K562 (cell line): ENCODE measurements at regions not wholly inside any gene's neighbourhood (a gene's known extent, or its start where the extent isn't known, plus 50 kb on each side); places are given as distances from the start of the nearest gene placed in this dataset.

Source experiments
- ATAC-seq: fragments of 200-7000 bp; cut with Tn5 transposase; 3 replicates; pipeline ENCODE4 v1.9.1; 2020; ENCODE audit warnings: moderate library complexity
- BruUV-seq: library from RNA; stranded (reverse); fragments of 400-500 nt; replicated peaks from 2 replicates; lab custom pipeline; 2021; lab: Mats Ljungman, UMichigan
- CTCF ChIA-PET: fragments of 300-600 bp; formaldehyde crosslinking; extraction: SDS; loops from one replicate; lab custom pipeline; 2021; ENCODE audit warnings: low intra/inter-chr PET ratio; lab: Yijun Ruan, JAX
- POLR2A ChIA-PET: fragments of 300-600, 350-650 bp; sonication (Branson Sonifier 250); formaldehyde crosslinking; extraction: SDS; loops from one replicate; lab custom pipeline; 2021; ENCODE audit warnings: antibody characterized with exemption, inconsistent platforms; lab: Yijun Ruan, JAX
- DNase-seq, 4 experiments: peaks; one replicate each; pipeline versions ENCODE4 v3.0.0 to v3.0.0-alpha.2; 2011 to 2018; ENCODE audit warnings: low spot score in 3 of 4, mixed read lengths in 3 of 4; ENCODE audit errors: extremely low read depth in 1 of 4
- FAIRE-seq: peaks from 2 replicates; lab custom pipeline; 2011; peaks lifted over from hg19 to GRCh38; lab: Jason Lieb, UNC
- H2AFZ ChIP-seq: 2 replicates; pipeline ENCODE4 v1.6.0; 2011; ENCODE audit warnings: low read depth, low read length, control low read depth, inconsistent platforms
- H3K27ac ChIP-seq: fragments of 200-600 bp; 3 replicates; pipeline ENCODE4 v1.8.0; 2011; ENCODE audit warnings: low read depth, mild to moderate bottlenecking, control low read depth, inconsistent platforms, low read length, moderate library complexity, mixed read lengths; ENCODE audit errors: extremely low read depth
- H3K27me3 ChIP-seq, 2 experiments: fragments of 300-600 bp in 1 of 2; 2 replicates in 1 of 2; 3 replicates in 1 of 2; pipeline versions ENCODE4 v1.6.0 to v1.8.0; 2011; ENCODE audit warnings: inconsistent platforms in 2 of 2, low read length in 2 of 2, mild to moderate bottlenecking in 1 of 2, mixed read lengths in 1 of 2, moderate library complexity in 1 of 2; ENCODE audit not compliant: control insufficient read depth in 2 of 2, insufficient read depth in 2 of 2
- H3K36me3 ChIP-seq: fragments of 300-600 bp; 3 replicates; pipeline ENCODE4 v1.8.0; 2011; ENCODE audit warnings: mild to moderate bottlenecking, low read length, inconsistent platforms; ENCODE audit not compliant: control insufficient read depth, insufficient read depth
- H3K4me1 ChIP-seq, 2 experiments: fragments of 200-600 bp in 1 of 2; replicated peaks in 1 of 2; 2 replicates in 1 of 2; 3 replicates in 1 of 2; pipeline versions ENCODE4 v1.5.1 to v1.8.0; 2011; ENCODE audit warnings: inconsistent platforms in 2 of 2, low read length in 2 of 2, mild to moderate bottlenecking in 1 of 2, mixed read lengths in 1 of 2, moderate library complexity in 1 of 2; ENCODE audit not compliant: control insufficient read depth in 2 of 2, insufficient read depth in 2 of 2
- H3K4me2 ChIP-seq: 2 replicates; pipeline ENCODE4 v1.6.1; 2011; ENCODE audit warnings: low read length, control low read depth, inconsistent platforms, mixed read lengths; ENCODE audit not compliant: insufficient read depth
- H3K4me3 ChIP-seq: fragments of 200-600 bp; sonication (generic), shearing (Covaris generic); 2 replicates; pipeline ENCODE4 v1.5.1; 2016; ENCODE audit warnings: control low read depth, inconsistent platforms
- H3K79me2 ChIP-seq: fragments of 200-600 bp; 3 replicates; pipeline ENCODE4 v1.8.0; 2011; ENCODE audit warnings: low read length, inconsistent platforms; ENCODE audit not compliant: control insufficient read depth, insufficient read depth
- H3K9ac ChIP-seq, 2 experiments: 2 replicates each; pipeline versions ENCODE4 v1.6.0 to v1.6.1; 2011; ENCODE audit warnings: low read depth in 2 of 2, low read length in 2 of 2, control low read depth in 1 of 2, inconsistent platforms in 1 of 2, mild to moderate bottlenecking in 1 of 2, mixed read lengths in 1 of 2; ENCODE audit not compliant: insufficient read depth in 1 of 2
- H3K9me1 ChIP-seq: one replicate; pipeline ENCODE4 v1.6.0; 2011; ENCODE audit warnings: inconsistent platforms, mild to moderate bottlenecking, low read length, moderate library complexity; ENCODE audit not compliant: control insufficient read depth, insufficient read depth
- H3K9me3 ChIP-seq: replicated peaks from 2 replicates; pipeline ENCODE4 v1.5.1; 2011; ENCODE audit warnings: low read depth, low read length, inconsistent platforms; ENCODE audit not compliant: control insufficient read depth, insufficient read depth
- H4K20me1 ChIP-seq: replicated peaks from 2 replicates; pipeline ENCODE4 v1.6.1; 2011; ENCODE audit warnings: low read length, inconsistent platforms, mixed read lengths; ENCODE audit not compliant: control insufficient read depth, insufficient read depth
- BRD4 ChIP-seq: fragments of 200-600 bp; sonication (generic); IDR thresholded peaks from 2 replicates; pipeline ENCODE4 v1.6.1; 2017; ENCODE audit warnings: inconsistent platforms
- CGGBP1 ChIP-seq: fragments of 250-450 bp; sonication (Bioruptor Pico); IDR thresholded peaks from 2 replicates; pipeline ENCODE4 v1.9.0; 2021; ENCODE audit warnings: mild to moderate bottlenecking
- HDAC1 ChIP-seq, 2 experiments: fragments of 450-650 bp; IDR thresholded peaks; 2 replicates each; pipeline ENCODE4 v1.6.1; 2016 to 2017; ENCODE audit warnings: inconsistent platforms in 1 of 2, mild to moderate bottlenecking in 1 of 2, moderate library complexity in 1 of 2
- KLF16 ChIP-seq: IDR thresholded peaks from 2 replicates; pipeline ENCODE4 v1.6.1; 2016; ENCODE audit warnings: antibody characterized with exemption
- MCM3 ChIP-seq: fragments of 450-650 bp; IDR thresholded peaks from 2 replicates; pipeline ENCODE4 v1.6.1; 2016
- POLR2G ChIP-seq: fragments of 200-400 bp; formaldehyde crosslinking; IDR thresholded peaks from 2 replicates; pipeline ENCODE4 v1.6.1; 2017; ENCODE audit warnings: low read depth, mild to moderate bottlenecking, antibody characterized with exemption, low read length, moderate library complexity
- PRPF4 ChIP-seq: fragments of 200-400 bp; formaldehyde crosslinking; IDR thresholded peaks from one replicate; pipeline ENCODE4 v1.6.1; 2017; ENCODE audit warnings: low read length, low read depth, mild to moderate bottlenecking; ENCODE audit not compliant: insufficient read depth, poor library complexity, severe bottlenecking
- RBM14 ChIP-seq: fragments of 200-400 bp; formaldehyde crosslinking; IDR thresholded peaks from 2 replicates; pipeline ENCODE4 v1.6.1; 2018; ENCODE audit warnings: low read depth, mild to moderate bottlenecking, low read length, moderate library complexity, borderline replicate concordance; ENCODE audit not compliant: insufficient read depth
- SREBF1 ChIP-seq: fragments of 150-350 bp; IDR thresholded peaks from 2 replicates; pipeline ENCODE4 v1.6.1; 2014; ENCODE audit warnings: antibody characterized with exemption, low read depth, low read length, borderline replicate concordance
- SRSF9 ChIP-seq: fragments of 200-400 bp; formaldehyde crosslinking; IDR thresholded peaks from 2 replicates; pipeline ENCODE4 v1.6.1; 2017; ENCODE audit warnings: low read depth, low read length, borderline replicate concordance
- TCF7L2 ChIP-seq: fragments of 150-350 bp; IDR thresholded peaks from 2 replicates; pipeline ENCODE4 v1.6.1; 2016; ENCODE audit warnings: low read depth, mild to moderate bottlenecking, low read length, moderate library complexity
- TEAD2 ChIP-seq: fragments of 450-650 bp; IDR thresholded peaks from 2 replicates; pipeline ENCODE4 v1.6.1; 2016; ENCODE audit warnings: missing genetic modification characterization, control low read depth, missing compliant biosample characterization
- ZNF134 ChIP-seq: fragments of 250-450 bp; sonication (Bioruptor Pico); conservative IDR thresholded peaks from 2 replicates; pipeline ENCODE4 v1.4.0; 2020
- ZNF224 ChIP-seq: sonication (generic); formaldehyde crosslinking; IDR thresholded peaks from 2 replicates; pipeline ENCODE4 v1.8.0; 2022; ENCODE audit warnings: mild to moderate bottlenecking, missing genetic modification reagents
- ZNF431 ChIP-seq: sonication (generic); formaldehyde crosslinking; IDR thresholded peaks from 2 replicates; pipeline ENCODE4 v1.8.0; 2022; ENCODE audit warnings: mild to moderate bottlenecking, missing genetic modification reagents
- ZNF518B ChIP-seq: fragments of 250-450 bp; sonication (Bioruptor Pico); IDR thresholded peaks from 2 replicates; pipeline ENCODE4 v1.5.0; 2021; ENCODE audit warnings: mild to moderate bottlenecking, moderate library complexity
- ZNF77 ChIP-seq: fragments of 250-450 bp; sonication (Bioruptor Pico); IDR thresholded peaks from 2 replicates; pipeline ENCODE4 v1.5.0; 2020
- WGBS: fragments of 100-300 bp; shearing (Covaris generic); methylation state at CpG from one replicate; pipeline ENCODE4 v1.1.6; 2016; ENCODE audit warnings: low coverage, mixed read lengths; ENCODE audit not compliant: insufficient coverage; ENCODE audit errors: missing lambda C conversion rate; 5-methylcytosine and 5-hydroxymethylcytosine counted together
- in situ Hi-C: fragments of 300-500 bp; cut with MboI; formaldehyde crosslinking; loops from 4 replicates; pipeline ENCODE4 v1.15.0; 2018; ENCODE audit warnings: inconsistent platforms, mixed read lengths
- intact Hi-C: fragments of 100-400 bp; cut with micrococcal nuclease; formaldehyde crosslinking; loops from 2 replicates; pipeline ENCODE4 v1.14.2; 2022

DNA sequence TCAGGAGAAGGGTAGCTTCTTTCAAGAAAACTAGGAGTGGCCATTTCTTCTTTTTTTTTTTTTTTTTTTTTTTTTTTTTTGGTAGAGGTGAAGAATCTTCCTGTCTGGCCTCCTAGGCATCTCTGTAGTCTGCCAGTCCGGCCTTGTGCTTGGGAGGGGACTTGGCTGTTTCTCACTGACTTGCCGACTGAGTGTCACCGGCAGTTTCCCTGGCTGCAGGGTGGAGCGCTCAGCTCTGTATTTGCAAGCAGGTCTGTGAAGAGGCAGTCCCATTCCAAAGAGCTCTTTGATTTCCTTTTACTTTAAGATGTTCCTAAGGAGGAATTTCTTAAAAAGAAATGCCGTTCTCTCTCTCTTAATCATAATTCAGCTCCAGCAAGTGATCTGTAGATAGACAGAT is 212.6 kb downstream of the ADRA2A start:
- H3K9me1 ChIP-seq: no peaks in the 10 kb centered on the region
- H3K79me2 ChIP-seq: no peaks in the 10 kb centered on the region
- DNase-seq (no peak), FAIRE-seq (no peak), ATAC-seq (no peak)
- TF ChIP-seq PRPF4 (no peak), ZNF77 (CRISPR knock-in tag) (no peak), BRD4 (no peak), HDAC1 (IDR thresholded peaks at IDR 0.05) (no peak), ZNF224 (CRISPR knock-in tag) (no peak), POLR2G (no peak), ZNF134 (CRISPR knock-in tag) (no peak), SREBF1 (no peak), ZNF518B (CRISPR knock-in tag) (no peak), CGGBP1 (no peak), SRSF9 (no peak), KLF16 (no peak), MCM3 (no peak), TEAD2 (tag) (no peak), TCF7L2 (no peak), ZNF431 (CRISPR knock-in tag) (no peak), RBM14 (no peak)
- no peak overlapping the region for H3K4me2 ChIP-seq
- ChIA-PET CTCF (no interaction called here), POLR2A (no interaction called here)
- 0% methylated on average over 5 of the region's 5 CpGs for WGBS
- BruUV-seq: no TSS peak
- no peak overlapping the region for H3K9ac ChIP-seq
- no peak overlapping the region for H3K4me3 ChIP-seq
- H3K27me3 ChIP-seq: no peaks in the 10 kb centered on the region
- no peak overlapping the region for H2AFZ ChIP-seq
- no peaks in the 10 kb centered on the region for H3K9me3 ChIP-seq
- intact Hi-C loops: no loop called here
- H4K20me1 ChIP-seq: no peaks in the 10 kb centered on the region
- H3K36me3 ChIP-seq: no peaks in the 10 kb centered on the region
- H3K27ac ChIP-seq: no peak overlapping the region
- in situ Hi-C loops: no loop called here
- no peaks in the 10 kb centered on the region for H3K4me1 ChIP-seq
